K562 (cell line): ENCODE measurements at regions not wholly inside any gene's neighbourhood (a gene's known extent, or its start where the extent isn't known, plus 50 kb on each side); places are given as distances from the start of the nearest gene placed in this dataset.

Experiments used
- ATAC-seq: fragments of 200-7000 bp; cut with Tn5 transposase; 3 replicates; pipeline ENCODE4 v1.9.1; 2020; ENCODE audit warnings: moderate library complexity
- BruUV-seq: library from RNA; stranded (reverse); fragments of 400-500 nt; replicated peaks from 2 replicates; lab custom pipeline; 2021; lab: Mats Ljungman, UMichigan
- CTCF ChIA-PET: fragments of 300-600 bp; formaldehyde crosslinking; extraction: SDS; loops from one replicate; lab custom pipeline; 2021; ENCODE audit warnings: low intra/inter-chr PET ratio; lab: Yijun Ruan, JAX
- POLR2A ChIA-PET: fragments of 300-600, 350-650 bp; sonication (Branson Sonifier 250); formaldehyde crosslinking; extraction: SDS; loops from one replicate; lab custom pipeline; 2021; ENCODE audit warnings: antibody characterized with exemption, inconsistent platforms; lab: Yijun Ruan, JAX
- DNase-seq, 4 experiments: peaks; one replicate each; pipeline versions ENCODE4 v3.0.0 to v3.0.0-alpha.2; 2011 to 2018; ENCODE audit warnings: low spot score in 3 of 4, mixed read lengths in 3 of 4; ENCODE audit errors: extremely low read depth in 1 of 4
- FAIRE-seq: peaks from 2 replicates; lab custom pipeline; 2011; peaks lifted over from hg19 to GRCh38; lab: Jason Lieb, UNC
- H2AFZ ChIP-seq: 2 replicates; pipeline ENCODE4 v1.6.0; 2011; ENCODE audit warnings: low read depth, low read length, control low read depth, inconsistent platforms
- H3K27ac ChIP-seq: fragments of 200-600 bp; 3 replicates; pipeline ENCODE4 v1.8.0; 2011; ENCODE audit warnings: low read depth, mild to moderate bottlenecking, control low read depth, inconsistent platforms, low read length, moderate library complexity, mixed read lengths; ENCODE audit errors: extremely low read depth
- H3K27me3 ChIP-seq, 2 experiments: fragments of 300-600 bp in 1 of 2; 2 replicates in 1 of 2; 3 replicates in 1 of 2; pipeline versions ENCODE4 v1.6.0 to v1.8.0; 2011; ENCODE audit warnings: inconsistent platforms in 2 of 2, low read length in 2 of 2, mild to moderate bottlenecking in 1 of 2, mixed read lengths in 1 of 2, moderate library complexity in 1 of 2; ENCODE audit not compliant: control insufficient read depth in 2 of 2, insufficient read depth in 2 of 2
- H3K36me3 ChIP-seq: fragments of 300-600 bp; 3 replicates; pipeline ENCODE4 v1.8.0; 2011; ENCODE audit warnings: mild to moderate bottlenecking, low read length, inconsistent platforms; ENCODE audit not compliant: control insufficient read depth, insufficient read depth
- H3K4me1 ChIP-seq, 2 experiments: fragments of 200-600 bp in 1 of 2; replicated peaks in 1 of 2; 2 replicates in 1 of 2; 3 replicates in 1 of 2; pipeline versions ENCODE4 v1.5.1 to v1.8.0; 2011; ENCODE audit warnings: inconsistent platforms in 2 of 2, low read length in 2 of 2, mild to moderate bottlenecking in 1 of 2, mixed read lengths in 1 of 2, moderate library complexity in 1 of 2; ENCODE audit not compliant: control insufficient read depth in 2 of 2, insufficient read depth in 2 of 2
- H3K4me2 ChIP-seq: 2 replicates; pipeline ENCODE4 v1.6.1; 2011; ENCODE audit warnings: low read length, control low read depth, inconsistent platforms, mixed read lengths; ENCODE audit not compliant: insufficient read depth
- H3K4me3 ChIP-seq: fragments of 200-600 bp; sonication (generic), shearing (Covaris generic); 2 replicates; pipeline ENCODE4 v1.5.1; 2016; ENCODE audit warnings: control low read depth, inconsistent platforms
- H3K79me2 ChIP-seq: fragments of 200-600 bp; 3 replicates; pipeline ENCODE4 v1.8.0; 2011; ENCODE audit warnings: low read length, inconsistent platforms; ENCODE audit not compliant: control insufficient read depth, insufficient read depth
- H3K9ac ChIP-seq, 2 experiments: 2 replicates each; pipeline versions ENCODE4 v1.6.0 to v1.6.1; 2011; ENCODE audit warnings: low read depth in 2 of 2, low read length in 2 of 2, control low read depth in 1 of 2, inconsistent platforms in 1 of 2, mild to moderate bottlenecking in 1 of 2, mixed read lengths in 1 of 2; ENCODE audit not compliant: insufficient read depth in 1 of 2
- H3K9me1 ChIP-seq: one replicate; pipeline ENCODE4 v1.6.0; 2011; ENCODE audit warnings: inconsistent platforms, mild to moderate bottlenecking, low read length, moderate library complexity; ENCODE audit not compliant: control insufficient read depth, insufficient read depth
- H3K9me3 ChIP-seq: replicated peaks from 2 replicates; pipeline ENCODE4 v1.5.1; 2011; ENCODE audit warnings: low read depth, low read length, inconsistent platforms; ENCODE audit not compliant: control insufficient read depth, insufficient read depth
- H4K20me1 ChIP-seq: replicated peaks from 2 replicates; pipeline ENCODE4 v1.6.1; 2011; ENCODE audit warnings: low read length, inconsistent platforms, mixed read lengths; ENCODE audit not compliant: control insufficient read depth, insufficient read depth
- KLF16 ChIP-seq: IDR thresholded peaks from 2 replicates; pipeline ENCODE4 v1.6.1; 2016; ENCODE audit warnings: antibody characterized with exemption
- RBM14 ChIP-seq: fragments of 200-400 bp; formaldehyde crosslinking; IDR thresholded peaks from 2 replicates; pipeline ENCODE4 v1.6.1; 2018; ENCODE audit warnings: low read depth, mild to moderate bottlenecking, low read length, moderate library complexity, borderline replicate concordance; ENCODE audit not compliant: insufficient read depth
- RFX1 ChIP-seq: fragments of 450-650 bp; IDR thresholded peaks from 2 replicates; pipeline ENCODE4 v1.6.1; 2016; ENCODE audit warnings: mild to moderate bottlenecking, moderate library complexity
- TAF7 ChIP-seq: fragments of 450-650 bp; IDR thresholded peaks from 2 replicates; pipeline ENCODE4 v1.6.1; 2016; ENCODE audit warnings: missing genetic modification characterization, missing compliant biosample characterization
- TEAD1 ChIP-seq, 2 experiments: fragments of 450-650 bp in 1 of 2; sonication (generic) in 1 of 2; formaldehyde crosslinking; IDR thresholded peaks; 2 replicates each; pipeline versions ENCODE4 v1.4.0 to v1.8.0; 2020 to 2022; ENCODE audit warnings: mild to moderate bottlenecking in 2 of 2, missing genetic modification reagents in 1 of 2
- ZNF696 ChIP-seq: fragments of 250-450 bp; sonication (Bioruptor Pico); conservative IDR thresholded peaks from 2 replicates; pipeline ENCODE4 v1.4.0; 2020; ENCODE audit warnings: mild to moderate bottlenecking, moderate library complexity
- whole genome bisulfite sequencing: fragments of 100-300 bp; shearing (Covaris generic); methylation state at CpG from one replicate; pipeline ENCODE4 v1.1.6; 2016; ENCODE audit warnings: low coverage, mixed read lengths; ENCODE audit not compliant: insufficient coverage; ENCODE audit errors: missing lambda C conversion rate; 5-methylcytosine and 5-hydroxymethylcytosine counted together
- in situ Hi-C: fragments of 300-500 bp; cut with MboI; formaldehyde crosslinking; loops from 4 replicates; pipeline ENCODE4 v1.15.0; 2018; ENCODE audit warnings: inconsistent platforms, mixed read lengths
- intact Hi-C: fragments of 100-400 bp; cut with micrococcal nuclease; formaldehyde crosslinking; loops from 2 replicates; pipeline ENCODE4 v1.14.2; 2022

DNA sequence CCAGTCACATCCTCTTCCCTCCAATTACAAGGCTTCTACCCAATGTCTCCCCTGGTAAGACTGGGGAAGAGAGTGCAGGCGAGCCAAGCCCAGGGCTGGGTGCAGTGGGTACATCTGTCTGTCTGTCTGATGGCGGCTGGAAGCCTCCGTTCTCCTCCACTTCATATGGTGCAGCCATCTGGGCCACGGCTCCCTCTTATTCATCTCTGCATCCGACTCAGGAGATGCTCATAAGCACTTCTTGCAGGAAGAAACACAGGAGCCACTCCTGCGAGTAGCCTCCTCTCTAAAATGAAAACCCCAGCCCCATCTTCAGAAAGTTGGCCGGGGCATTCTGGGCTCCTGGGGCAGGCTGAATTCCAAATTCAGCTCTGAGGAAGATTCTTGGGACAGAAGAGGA is 67.5 kb upstream of the SLC6A6 start:
- BruUV-seq, result no TSS peak
- H4K20me1 ChIP-seq, result no peaks in the 10 kb centered on the region
- FAIRE-seq (no peak), DNase-seq (no peak)
- in situ Hi-C loops, result no loop called here
- no peaks in the 10 kb centered on the region for H3K9me3 ChIP-seq
- no peaks in the 10 kb centered on the region for H3K36me3 ChIP-seq
- CTCF ChIA-PET, result no interaction called here
- WGBS, result 33% methylated on average over 7 of the region's 7 CpGs
- H3K27me3 ChIP-seq, result no peaks in the 10 kb centered on the region; a peak in 1 of 5 replicates
- peak overlapping the region; percentile 7; the same call in 1 of the 2 replicates for H2AFZ ChIP-seq
- no peaks in the 10 kb centered on the region for H3K79me2 ChIP-seq
- H3K9ac ChIP-seq, result no peak overlapping the region
- no peak overlapping the region for H3K27ac ChIP-seq
- TF ChIP-seq ZNF696 (no peak), KLF16 (no peak), TAF7 (tag) (no peak), RBM14 (no peak), RFX1 (no peak), TEAD1 (CRISPR knock-in tag; IDR thresholded peaks at IDR 0.05) (no peak)
- TF ChIP-seq, all 486 proteins: peak for 0
- ATAC-seq, result no peak
- intact Hi-C loops, result no loop called here
- Histone ChIP-seq H3K9me1 (no peaks in the 10 kb centered on the region), H3K4me2 (no peak overlapping the region), H3K4me1 (peaks cover 7 to 10% of the 10 kb centered on the region in 2 experiments; a peak in 3 of 5 replicates), H3K4me3 (no peak overlapping the region)
- POLR2A ChIA-PET, result interaction anchor here (0.8 to 1.0 kb wide), 2 partner anchors 10 to 12 kb away, joined by 3 to 4 read pairs; no protein-coding TSS in a partner anchor
